ENCODE measurements at regions not wholly inside any gene's neighbourhood (a gene's known extent, or its start where the extent isn't known, plus 50 kb on each side); places are given as distances from the start of the nearest gene placed in this dataset.

DNA sequence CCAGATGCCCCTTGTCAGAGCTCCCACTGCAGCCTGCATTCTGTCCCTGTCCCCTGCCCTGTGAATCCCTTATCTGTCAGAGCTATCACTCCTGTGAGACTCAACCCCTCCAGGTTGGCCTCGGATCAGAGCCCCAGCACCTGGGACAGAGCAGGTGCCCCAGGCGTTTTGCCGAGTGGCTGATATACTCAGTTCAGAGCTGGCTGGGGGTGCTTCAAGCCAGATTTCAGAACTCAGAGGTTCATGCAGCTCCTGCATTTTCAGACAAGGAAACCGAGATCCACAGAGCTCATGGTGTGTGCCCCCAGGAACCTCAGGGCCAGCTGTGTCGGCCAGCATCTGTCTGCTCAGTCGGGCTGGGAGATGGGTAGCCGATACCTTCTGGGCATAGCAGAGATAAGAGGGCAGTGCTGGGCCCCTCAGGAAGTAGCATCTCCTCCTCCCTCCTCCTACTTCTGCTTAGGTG is 228.0 kb upstream of the RTL1 start:
- H3K4me2 ChIP-seq (ENCODE audit: low read length): no peak overlapping the region
- no peak overlapping the region for H2AFZ ChIP-seq (ENCODE audit: low read depth, low read length, poor library complexity, severe bottlenecking)
- no peak overlapping the region for H3K27ac ChIP-seq (ENCODE audit: low read depth, low read length)
- H3K36me3 ChIP-seq (ENCODE audit: control insufficient read depth in 1 of 2, insufficient read depth in 2 of 2, low read length in 2 of 2): no peaks in the 10 kb centered on the region
- H3K4me3 ChIP-seq (replicated peaks in 1 of 2; ENCODE audit: low read depth in 1 of 2, low read length in 2 of 2): no peak overlapping the region
- BruUV-seq (replicated peaks): no TSS peak
- no peaks in the 10 kb centered on the region for H3K9me2 ChIP-seq (ENCODE audit: insufficient read depth)
- H4K20me1 ChIP-seq (ENCODE audit: insufficient read depth): no peaks in the 10 kb centered on the region
- 0 out of 2 replicates have a peak, but pooled peaks cover 16% of the 10 kb centered on the region for H3K27me3 ChIP-seq (ENCODE audit: insufficient read depth, low read length)
- no peaks in the 10 kb centered on the region for H3K9me3 ChIP-seq (ENCODE audit: control insufficient read depth in 1 of 2, insufficient read depth in 1 of 2, low read depth in 1 of 2, low read length in 2 of 2)
- intact Hi-C loops (cut with micrococcal nuclease): no loop called here
- POLR2A ChIA-PET: no interaction called here
- H3K4me1 ChIP-seq (ENCODE audit: control insufficient read depth in 1 of 2, insufficient read depth in 2 of 2, low read length in 2 of 2): no peaks in the 10 kb centered on the region
- H3K79me2 ChIP-seq (ENCODE audit: insufficient read depth, low read length): no peaks in the 10 kb centered on the region
- CTCF ChIA-PET: no interaction called here
- DNase-seq (ENCODE audit: low read depth, low spot score) (no peak), ATAC-seq (no peak)
- no peak overlapping the region for H3K9ac ChIP-seq (ENCODE audit: low read length)
- RAD21 ChIA-PET (ENCODE audit: low non-redundant PET in 1 of 2, low total read pairs in 2 of 2, uncharacterized antibody in 2 of 2, unreplicated experiment in 2 of 2): no interaction called here
- TF ChIP-seq EZH2phosphoT487 (IDR thresholded peaks at IDR 0.05; ENCODE audit: borderline replicate concordance) (no peak), ELF1 (IDR thresholded peaks at IDR 0.05; ENCODE audit: borderline replicate concordance, low read depth) (no peak), FOSL1 (IDR thresholded peaks at IDR 0.05; ENCODE audit: low read depth) (no peak), POLR2A (IDR thresholded peaks at IDR 0.05; ENCODE audit: borderline replicate concordance, extremely low read depth, insufficient read depth, insufficient read length) (no peak), SIN3A (IDR thresholded peaks at IDR 0.05; ENCODE audit: low read depth) (no peak), CEBPB (IDR thresholded peaks at IDR 0.05; ENCODE audit: low read depth) (no peak), SP1 (IDR thresholded peaks at IDR 0.05; ENCODE audit: low read depth) (no peak), RAD21 (IDR thresholded peaks at IDR 0.05; ENCODE audit: low read depth) (no peak), YY1 (IDR thresholded peaks at IDR 0.05; ENCODE audit: extremely low read depth, insufficient replicate concordance, low read depth, low read length) (no peak), TCF7L2 (IDR thresholded peaks at IDR 0.05; ENCODE audit: borderline replicate concordance, extremely low read depth, insufficient read depth, insufficient read length) (no peak), CBX3 (IDR thresholded peaks at IDR 0.05; ENCODE audit: low read depth) (no peak)
- TF ChIP-seq, protein P1, sequence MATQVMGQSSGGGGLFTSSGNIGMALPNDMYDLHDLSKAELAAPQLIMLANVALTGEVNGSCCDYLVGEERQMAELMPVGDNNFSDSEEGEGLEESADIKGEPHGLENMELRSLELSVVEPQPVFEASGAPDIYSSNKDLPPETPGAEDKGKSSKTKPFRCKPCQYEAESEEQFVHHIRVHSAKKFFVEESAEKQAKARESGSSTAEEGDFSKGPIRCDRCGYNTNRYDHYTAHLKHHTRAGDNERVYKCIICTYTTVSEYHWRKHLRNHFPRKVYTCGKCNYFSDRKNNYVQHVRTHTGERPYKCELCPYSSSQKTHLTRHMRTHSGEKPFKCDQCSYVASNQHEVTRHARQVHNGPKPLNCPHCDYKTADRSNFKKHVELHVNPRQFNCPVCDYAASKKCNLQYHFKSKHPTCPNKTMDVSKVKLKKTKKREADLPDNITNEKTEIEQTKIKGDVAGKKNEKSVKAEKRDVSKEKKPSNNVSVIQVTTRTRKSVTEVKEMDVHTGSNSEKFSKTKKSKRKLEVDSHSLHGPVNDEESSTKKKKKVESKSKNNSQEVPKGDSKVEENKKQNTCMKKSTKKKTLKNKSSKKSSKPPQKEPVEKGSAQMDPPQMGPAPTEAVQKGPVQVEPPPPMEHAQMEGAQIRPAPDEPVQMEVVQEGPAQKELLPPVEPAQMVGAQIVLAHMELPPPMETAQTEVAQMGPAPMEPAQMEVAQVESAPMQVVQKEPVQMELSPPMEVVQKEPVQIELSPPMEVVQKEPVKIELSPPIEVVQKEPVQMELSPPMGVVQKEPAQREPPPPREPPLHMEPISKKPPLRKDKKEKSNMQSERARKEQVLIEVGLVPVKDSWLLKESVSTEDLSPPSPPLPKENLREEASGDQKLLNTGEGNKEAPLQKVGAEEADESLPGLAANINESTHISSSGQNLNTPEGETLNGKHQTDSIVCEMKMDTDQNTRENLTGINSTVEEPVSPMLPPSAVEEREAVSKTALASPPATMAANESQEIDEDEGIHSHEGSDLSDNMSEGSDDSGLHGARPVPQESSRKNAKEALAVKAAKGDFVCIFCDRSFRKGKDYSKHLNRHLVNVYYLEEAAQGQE (IDR thresholded peaks at IDR 0.05; ENCODE audit: low read depth): no peak
- TF ChIP-seq, protein P2, sequence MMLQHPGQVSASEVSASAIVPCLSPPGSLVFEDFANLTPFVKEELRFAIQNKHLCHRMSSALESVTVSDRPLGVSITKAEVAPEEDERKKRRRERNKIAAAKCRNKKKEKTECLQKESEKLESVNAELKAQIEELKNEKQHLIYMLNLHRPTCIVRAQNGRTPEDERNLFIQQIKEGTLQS (IDR thresholded peaks at IDR 0.05): no peak
- TF ChIP-seq, protein P3, sequence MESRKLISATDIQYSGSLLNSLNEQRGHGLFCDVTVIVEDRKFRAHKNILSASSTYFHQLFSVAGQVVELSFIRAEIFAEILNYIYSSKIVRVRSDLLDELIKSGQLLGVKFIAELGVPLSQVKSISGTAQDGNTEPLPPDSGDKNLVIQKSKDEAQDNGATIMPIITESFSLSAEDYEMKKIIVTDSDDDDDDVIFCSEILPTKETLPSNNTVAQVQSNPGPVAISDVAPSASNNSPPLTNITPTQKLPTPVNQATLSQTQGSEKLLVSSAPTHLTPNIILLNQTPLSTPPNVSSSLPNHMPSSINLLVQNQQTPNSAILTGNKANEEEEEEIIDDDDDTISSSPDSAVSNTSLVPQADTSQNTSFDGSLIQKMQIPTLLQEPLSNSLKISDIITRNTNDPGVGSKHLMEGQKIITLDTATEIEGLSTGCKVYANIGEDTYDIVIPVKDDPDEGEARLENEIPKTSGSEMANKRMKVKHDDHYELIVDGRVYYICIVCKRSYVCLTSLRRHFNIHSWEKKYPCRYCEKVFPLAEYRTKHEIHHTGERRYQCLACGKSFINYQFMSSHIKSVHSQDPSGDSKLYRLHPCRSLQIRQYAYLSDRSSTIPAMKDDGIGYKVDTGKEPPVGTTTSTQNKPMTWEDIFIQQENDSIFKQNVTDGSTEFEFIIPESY (IDR thresholded peaks at IDR 0.05; ENCODE audit: extremely low read depth, insufficient replicate concordance, low read length): no peak
- TF ChIP-seq, protein P4, sequence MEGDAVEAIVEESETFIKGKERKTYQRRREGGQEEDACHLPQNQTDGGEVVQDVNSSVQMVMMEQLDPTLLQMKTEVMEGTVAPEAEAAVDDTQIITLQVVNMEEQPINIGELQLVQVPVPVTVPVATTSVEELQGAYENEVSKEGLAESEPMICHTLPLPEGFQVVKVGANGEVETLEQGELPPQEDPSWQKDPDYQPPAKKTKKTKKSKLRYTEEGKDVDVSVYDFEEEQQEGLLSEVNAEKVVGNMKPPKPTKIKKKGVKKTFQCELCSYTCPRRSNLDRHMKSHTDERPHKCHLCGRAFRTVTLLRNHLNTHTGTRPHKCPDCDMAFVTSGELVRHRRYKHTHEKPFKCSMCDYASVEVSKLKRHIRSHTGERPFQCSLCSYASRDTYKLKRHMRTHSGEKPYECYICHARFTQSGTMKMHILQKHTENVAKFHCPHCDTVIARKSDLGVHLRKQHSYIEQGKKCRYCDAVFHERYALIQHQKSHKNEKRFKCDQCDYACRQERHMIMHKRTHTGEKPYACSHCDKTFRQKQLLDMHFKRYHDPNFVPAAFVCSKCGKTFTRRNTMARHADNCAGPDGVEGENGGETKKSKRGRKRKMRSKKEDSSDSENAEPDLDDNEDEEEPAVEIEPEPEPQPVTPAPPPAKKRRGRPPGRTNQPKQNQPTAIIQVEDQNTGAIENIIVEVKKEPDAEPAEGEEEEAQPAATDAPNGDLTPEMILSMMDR (IDR thresholded peaks at IDR 0.05 in 2 of 3, conservative IDR thresholded peaks at IDR 0.05 in 1 of 3; ENCODE audit: borderline replicate concordance in 1 of 3, insufficient read depth in 1 of 3, low read depth in 2 of 3, low read length in 2 of 3): no peak
